Lower leg skin (tissue), 4 donors: ENCODE measurements at regions not wholly inside any gene's neighbourhood (a gene's known extent, or its start where the extent isn't known, plus 50 kb on each side); places are given as distances from the start of the nearest gene placed in this dataset.

ENCODE experiments used
- DNase-seq, 2 donors: peaks; one replicate each; pipeline ENCODE4 v3.0.0-alpha.2; 2019; ENCODE audit warnings: low spot score in 2 of 2
- H3K4me3 ChIP-seq: fragments of 200-600 bp; sonication (generic); 2 replicates; pipeline ENCODE4 v1.5.1; 2017; ENCODE audit warnings: mild to moderate bottlenecking, low read depth; ENCODE audit not compliant: poor library complexity, severe bottlenecking
- POLR2A ChIP-seq, 2 donors: fragments of 450-650 bp; IDR thresholded peaks; one replicate each; pipeline ENCODE4 v1.6.1; 2016 to 2017; ENCODE audit warnings: antibody characterized with exemption in 2 of 2, mild to moderate bottlenecking in 1 of 2, moderate library complexity in 1 of 2
- WGBS, 2 donors: methylation state at CpG; one replicate each; pipeline ENCODE4 v1.1.5; 2018; 5-methylcytosine and 5-hydroxymethylcytosine counted together
- intact Hi-C: fragments of 100-400 bp; cut with DNase I; formaldehyde crosslinking; loops from one replicate; pipeline ENCODE4 v1.15.0; 2023; ENCODE audit warnings: low total_unique reads
- TF ChIP-seq, protein P1 (sequence below), 3 donors: fragments of 450-650 bp; IDR thresholded peaks; one replicate each; pipeline ENCODE4 v1.5.1; 2016; ENCODE audit warnings: antibody characterized with exemption in 3 of 3, mild to moderate bottlenecking in 3 of 3, moderate library complexity in 2 of 3

DNA sequence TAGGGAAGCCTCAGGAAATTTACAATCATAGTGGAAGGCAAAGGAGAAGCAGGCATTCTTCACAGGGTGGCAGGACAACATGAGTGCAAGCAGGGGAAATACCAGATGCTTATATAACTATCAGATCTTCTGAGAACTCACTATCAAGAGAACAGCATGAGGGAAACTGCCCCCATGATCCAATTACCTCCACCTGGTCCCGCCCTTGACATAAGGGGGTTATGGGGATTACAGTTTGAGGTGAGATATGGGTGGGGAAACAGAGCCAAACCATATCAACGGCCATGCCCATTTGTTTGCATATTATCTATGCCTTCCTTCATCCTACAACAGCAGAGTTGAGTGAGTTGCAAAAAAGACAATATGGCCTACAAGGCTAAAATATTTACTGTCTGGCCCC, 140.2 kb upstream of the CCDC196 start:
- intact Hi-C loops: no loop called here
- TF ChIP-seq, protein P1, sequence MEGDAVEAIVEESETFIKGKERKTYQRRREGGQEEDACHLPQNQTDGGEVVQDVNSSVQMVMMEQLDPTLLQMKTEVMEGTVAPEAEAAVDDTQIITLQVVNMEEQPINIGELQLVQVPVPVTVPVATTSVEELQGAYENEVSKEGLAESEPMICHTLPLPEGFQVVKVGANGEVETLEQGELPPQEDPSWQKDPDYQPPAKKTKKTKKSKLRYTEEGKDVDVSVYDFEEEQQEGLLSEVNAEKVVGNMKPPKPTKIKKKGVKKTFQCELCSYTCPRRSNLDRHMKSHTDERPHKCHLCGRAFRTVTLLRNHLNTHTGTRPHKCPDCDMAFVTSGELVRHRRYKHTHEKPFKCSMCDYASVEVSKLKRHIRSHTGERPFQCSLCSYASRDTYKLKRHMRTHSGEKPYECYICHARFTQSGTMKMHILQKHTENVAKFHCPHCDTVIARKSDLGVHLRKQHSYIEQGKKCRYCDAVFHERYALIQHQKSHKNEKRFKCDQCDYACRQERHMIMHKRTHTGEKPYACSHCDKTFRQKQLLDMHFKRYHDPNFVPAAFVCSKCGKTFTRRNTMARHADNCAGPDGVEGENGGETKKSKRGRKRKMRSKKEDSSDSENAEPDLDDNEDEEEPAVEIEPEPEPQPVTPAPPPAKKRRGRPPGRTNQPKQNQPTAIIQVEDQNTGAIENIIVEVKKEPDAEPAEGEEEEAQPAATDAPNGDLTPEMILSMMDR (IDR thresholded peaks at IDR 0.05): no peak
- TF ChIP-seq POLR2A (IDR thresholded peaks at IDR 0.05): no peak
- DNase-seq: no peak
- WGBS, 2 donors: 82 to 87% methylated on average over 2 of the region's 2 CpGs
- no peak overlapping the region for H3K4me3 ChIP-seq

- H3K4me3 ChIP-seq: no peak overlapping the region
- TF ChIP-seq, protein P1 (IDR thresholded peaks at IDR 0.05): no peak
- TF ChIP-seq POLR2A (IDR thresholded peaks at IDR 0.05): no peak
- intact Hi-C loops: no loop called here
- no peak for DNase-seq
- WGBS, 2 donors: 74 to 79% methylated on average over 1 of the region's 1 CpG
These were observed 134.9 kb upstream of the CCDC196 start for GRCh38 chr14:66351310-66351709.

GRCh38 chr14:66359500-66359899, 126.7 kb upstream of the CCDC196 start:
- TF ChIP-seq, protein P1 (IDR thresholded peaks at IDR 0.05): no peak
- TF ChIP-seq POLR2A (IDR thresholded peaks at IDR 0.05): no peak
- no peak overlapping the region for H3K4me3 ChIP-seq
- 0 to 1% methylated on average over 3 of the region's 3 CpGs for WGBS, 2 donors
- intact Hi-C loops: no loop called here
- DNase-seq: no peak

DNA sequence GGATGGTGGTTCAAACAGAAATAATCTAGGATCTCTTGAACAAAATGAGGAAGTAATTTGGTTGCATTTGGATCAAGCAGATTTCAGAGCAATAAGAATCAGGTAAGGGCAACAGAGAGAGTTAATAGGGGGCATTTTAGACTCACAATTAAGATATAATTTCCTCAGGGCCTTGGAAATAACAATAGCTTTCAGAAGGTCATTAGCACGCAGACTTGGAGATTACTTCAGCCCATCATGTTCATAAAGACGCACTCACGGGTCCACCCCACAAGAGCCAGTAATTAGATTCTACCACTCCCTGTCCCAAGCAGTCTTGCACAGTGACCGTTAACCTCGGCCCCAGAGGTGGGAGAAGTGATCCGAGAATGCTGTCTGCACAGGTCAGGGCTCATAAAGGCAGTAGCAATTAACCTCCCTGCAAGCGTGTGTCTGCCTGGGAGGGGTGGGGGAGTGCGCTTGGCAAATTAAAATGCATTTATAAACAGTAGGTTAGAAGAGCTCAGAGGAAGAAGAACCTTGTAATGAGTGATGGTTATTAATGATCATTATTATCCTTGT, 125.7 kb upstream of the CCDC196 start:
- WGBS, 2 donors: 64 to 77% methylated on average over 8 of the region's 8 CpGs
- intact Hi-C loops: no loop called here
- H3K4me3 ChIP-seq: no peak overlapping the region
- DNase-seq: no peak
- TF ChIP-seq, protein P1 (IDR thresholded peaks at IDR 0.05): no peak
- TF ChIP-seq POLR2A (IDR thresholded peaks at IDR 0.05): no peak

- WGBS, 2 donors: 46 to 55% methylated on average over 2 of the region's 2 CpGs
- TF ChIP-seq, protein P1 (IDR thresholded peaks at IDR 0.05): no peak
- no peak for TF ChIP-seq POLR2A (IDR thresholded peaks at IDR 0.05)
- no peak overlapping the region for H3K4me3 ChIP-seq
- no peak for DNase-seq
- intact Hi-C loops: no loop called here
These were observed 125.2 kb upstream of the CCDC196 start for GRCh38 chr14:66361013-66361412.

- DNase-seq: no peak
- intact Hi-C loops: no loop called here
- no peak for TF ChIP-seq POLR2A (IDR thresholded peaks at IDR 0.05)
- TF ChIP-seq, protein P1 (IDR thresholded peaks at IDR 0.05): no peak
- no peak overlapping the region for H3K4me3 ChIP-seq
- 91% methylated on average over 4 of the region's 4 CpGs for WGBS, 2 donors
These were observed 120.8 kb upstream of the CCDC196 start for GRCh38 chr14:66365388-66365787.
